ENCODE measurements at regions not wholly inside any gene's neighbourhood (a gene's known extent, or its start where the extent isn't known, plus 50 kb on each side); places are given as distances from the start of the nearest gene placed in this dataset.

- no peak for DNase-seq (ENCODE audit: low read depth in 1 of 2, low spot score in 1 of 2)
These were observed 254.0 kb upstream of the POU3F1 start for GRCh38 chr1:38300616-38301015.

GRCh38 chr1:38297842-38298241 lies 251.2 kb upstream of the POU3F1 start:
- no peak for DNase-seq (ENCODE audit: low read depth in 1 of 2, low spot score in 1 of 2)

- no peak for DNase-seq (ENCODE audit: low read depth in 1 of 2, low spot score in 1 of 2)
These were observed 250.7 kb upstream of the POU3F1 start for GRCh38 chr1:38297246-38297645.

- DNase-seq (ENCODE audit: low read depth in 1 of 2, low spot score in 1 of 2) = no peak
These were observed 249.5 kb upstream of the POU3F1 start for GRCh38 chr1:38296047-38296446.

GRCh38 chr1:38293567-38293966 lies 247.0 kb upstream of the POU3F1 start:
- DNase-seq (ENCODE audit: low read depth in 1 of 2, low spot score in 1 of 2) = no peak

GRCh38 chr1:38292969-38293368 lies 246.4 kb upstream of the POU3F1 start:
- no peak for DNase-seq (ENCODE audit: low read depth in 1 of 2, low spot score in 1 of 2)

- no peak for DNase-seq (ENCODE audit: low read depth in 1 of 2, low spot score in 1 of 2)
These were observed 245.4 kb upstream of the POU3F1 start for GRCh38 chr1:38291906-38292521.

GRCh38 chr1:38291336-38291735 lies 244.7 kb upstream of the POU3F1 start:
- DNase-seq (ENCODE audit: low read depth in 1 of 2, low spot score in 1 of 2) = no peak

- no peak for DNase-seq (ENCODE audit: low read depth in 1 of 2, low spot score in 1 of 2)
These were observed 242.4 kb upstream of the POU3F1 start for GRCh38 chr1:38289034-38289433.

- no peak for DNase-seq (ENCODE audit: low read depth in 1 of 2, low spot score in 1 of 2)
These were observed 241.0 kb upstream of the POU3F1 start for GRCh38 chr1:38287547-38287946.

- DNase-seq (ENCODE audit: low read depth in 1 of 2, low spot score in 1 of 2) = no peak
These were observed 240.4 kb upstream of the POU3F1 start for GRCh38 chr1:38287036-38287435.

- DNase-seq (ENCODE audit: low read depth in 1 of 2, low spot score in 1 of 2) = no peak
These were observed 239.4 kb upstream of the POU3F1 start for GRCh38 chr1:38285807-38286530.

- no peak for DNase-seq (ENCODE audit: low read depth in 1 of 2, low spot score in 1 of 2)
These were observed 238.4 kb upstream of the POU3F1 start for GRCh38 chr1:38284953-38285352.

GRCh38 chr1:38283696-38284470 lies 237.3 kb upstream of the POU3F1 start:
- DNase-seq (ENCODE audit: low read depth in 1 of 2, low spot score in 1 of 2) = no peak

- DNase-seq (ENCODE audit: low read depth in 1 of 2, low spot score in 1 of 2) = no peak
These were observed 232.6 kb upstream of the POU3F1 start for GRCh38 chr1:38279148-38279547.

GRCh38 chr1:38277646-38278045 lies 231.1 kb upstream of the POU3F1 start:
- DNase-seq (ENCODE audit: low read depth in 1 of 2, low spot score in 1 of 2) = no peak

- no peak for DNase-seq (ENCODE audit: low read depth in 1 of 2, low spot score in 1 of 2)
These were observed 229.4 kb upstream of the POU3F1 start for GRCh38 chr1:38275960-38276359.

GRCh38 chr1:38274974-38275373 lies 228.4 kb upstream of the POU3F1 start:
- DNase-seq (ENCODE audit: low read depth in 1 of 2, low spot score in 1 of 2) = no peak

- no peak for DNase-seq (ENCODE audit: low read depth in 1 of 2, low spot score in 1 of 2)
These were observed 226.7 kb upstream of the POU3F1 start for GRCh38 chr1:38273196-38273804.

- no peak for DNase-seq (ENCODE audit: low read depth in 1 of 2, low spot score in 1 of 2)
These were observed 225.9 kb upstream of the POU3F1 start for GRCh38 chr1:38272515-38272914.

- DNase-seq (ENCODE audit: low read depth in 1 of 2, low spot score in 1 of 2) = no peak
These were observed 224.4 kb upstream of the POU3F1 start for GRCh38 chr1:38270849-38271633.
